GM18505 (cell line): ENCODE measurements at regions not wholly inside any gene's neighbourhood (a gene's known extent, or its start where the extent isn't known, plus 50 kb on each side); places are given as distances from the start of the nearest gene placed in this dataset.

ENCODE experiments used
- ATAC-seq: cut with Tn5 transposase; IDR thresholded peaks from one replicate; pipeline ENCODE4 v1.9.1; 2021; ENCODE audit not compliant: unreplicated experiment
- POLR2A ChIP-seq: IDR thresholded peaks from 4 replicates; pipeline ENCODE4 v1.6.1; 2011; ENCODE audit warnings: borderline replicate concordance; ENCODE audit not compliant: insufficient read depth, insufficient read length; ENCODE audit errors: extremely low read depth

- no peak for TF ChIP-seq POLR2A
- ATAC-seq = no peak
Measured at GRCh38 chr6:115675443-115675842, 385.2 kb downstream of the FRK start.

GRCh38 chr6:115668781-115669180 is 391.9 kb downstream of the FRK start:
- TF ChIP-seq POLR2A = no peak
- no peak for ATAC-seq

- ATAC-seq = no peak
- TF ChIP-seq POLR2A = no peak
Measured at GRCh38 chr6:115668211-115668610, 392.5 kb downstream of the FRK start.

GRCh38 chr6:115667478-115668026 is 393.1 kb downstream of the FRK start:
- no peak for TF ChIP-seq POLR2A
- no peak for ATAC-seq

- TF ChIP-seq POLR2A = no peak
- no peak for ATAC-seq
Measured at GRCh38 chr6:115666997-115667396, 393.7 kb downstream of the FRK start.

- ATAC-seq = no peak
- no peak for TF ChIP-seq POLR2A
Measured at GRCh38 chr6:115665310-115665709, 395.4 kb downstream of the FRK start.

- no peak for TF ChIP-seq POLR2A
- no peak for ATAC-seq
Measured at GRCh38 chr6:115663681-115664080, 397.0 kb downstream of the FRK start.

GRCh38 chr6:115643762-115644161 is 416.9 kb downstream of the FRK start:
- no peak for TF ChIP-seq POLR2A
- ATAC-seq = no peak

- TF ChIP-seq POLR2A = no peak
- no peak for ATAC-seq
Measured at GRCh38 chr6:115634887-115635286, 425.8 kb downstream of the FRK start.

- ATAC-seq = no peak
- no peak for TF ChIP-seq POLR2A
Measured at GRCh38 chr6:115634131-115634530, 426.6 kb downstream of the FRK start.

- no peak for TF ChIP-seq POLR2A
- ATAC-seq = no peak
Measured at GRCh38 chr6:115631028-115631427, 429.7 kb downstream of the FRK start.

- no peak for TF ChIP-seq POLR2A
- ATAC-seq = no peak
Measured at GRCh38 chr6:115630424-115631024, 430.2 kb downstream of the FRK start.

GRCh38 chr6:115629415-115629814 is 431.3 kb downstream of the FRK start:
- no peak for ATAC-seq
- no peak for TF ChIP-seq POLR2A

- no peak for TF ChIP-seq POLR2A
- no peak for ATAC-seq
Measured at GRCh38 chr6:115618256-115618655, 442.4 kb downstream of the FRK start.

GRCh38 chr6:115617031-115617430 is 443.7 kb downstream of the FRK start:
- no peak for ATAC-seq
- no peak for TF ChIP-seq POLR2A
